ENCODE measurements at regions not wholly inside any gene's neighbourhood (a gene's known extent, or its start where the extent isn't known, plus 50 kb on each side); places are given as distances from the start of the nearest gene placed in this dataset.

DNA sequence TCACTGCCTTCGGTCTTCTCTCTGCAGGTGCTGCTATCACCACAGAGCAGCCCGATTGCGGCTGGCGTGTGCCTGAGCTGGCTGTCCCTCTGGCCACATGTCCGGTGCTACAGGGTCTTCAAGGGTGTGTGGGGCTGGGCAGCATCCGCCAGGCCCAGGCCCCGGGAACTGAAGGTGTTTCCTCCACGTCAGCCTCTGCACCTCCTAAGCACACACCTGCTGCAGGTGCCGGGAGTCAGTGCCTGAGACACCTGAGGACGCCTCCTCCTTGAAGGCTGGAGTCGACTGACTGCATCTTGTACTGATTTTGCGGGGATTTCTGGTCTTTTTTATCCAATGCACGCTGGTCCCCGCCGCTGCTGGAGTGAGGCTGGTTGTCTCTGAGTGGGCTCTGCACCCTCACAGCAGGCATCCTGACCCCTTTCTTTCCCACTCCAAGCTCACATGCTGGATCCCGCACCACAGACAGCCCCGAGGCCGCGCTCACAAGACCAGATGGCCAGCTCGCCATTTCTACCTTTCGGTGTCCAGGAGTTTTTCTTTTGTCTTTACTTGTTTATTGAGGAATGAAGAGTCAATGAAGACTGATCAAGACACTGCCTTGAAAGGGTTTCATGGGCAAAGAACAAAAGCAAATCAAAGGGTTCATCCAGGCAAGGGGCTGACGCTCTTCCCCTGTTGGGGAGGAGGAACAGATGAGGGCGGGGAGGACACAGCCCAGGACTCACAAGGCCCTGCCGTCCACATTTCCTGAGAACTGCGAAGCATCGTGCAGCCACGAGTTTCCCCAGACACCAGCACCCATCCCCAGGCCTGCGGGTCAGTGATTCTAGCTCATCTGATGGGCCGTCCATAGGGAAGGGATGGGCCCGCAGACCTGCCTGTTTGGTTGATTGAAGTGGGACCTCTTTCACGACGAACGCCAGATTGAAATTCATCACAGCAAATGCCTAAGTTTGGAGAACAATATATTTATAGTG is 203.8 kb upstream of the SOX1 start:
- H3K27ac ChIP-seq (ENCODE audit: low read length): no peak overlapping the region
- H3K4me1 ChIP-seq (ENCODE audit: control insufficient read depth, insufficient read depth, low read length): no peaks in the 10 kb centered on the region
- no peaks in the 10 kb centered on the region for H3K9me3 ChIP-seq (ENCODE audit: control insufficient read depth in 2 of 2, low read length in 2 of 2)
- H3K27me3 ChIP-seq (ENCODE audit: control insufficient read depth in 1 of 2, insufficient read depth in 2 of 2, low read length in 2 of 2): no peaks in the 10 kb centered on the region
- H3K9ac ChIP-seq (ENCODE audit: low read length in 2 of 2): no peak overlapping the region
- H3K36me3 ChIP-seq (ENCODE audit: control insufficient read depth in 2 of 2, insufficient read depth in 2 of 2, low read length in 2 of 2): no peaks in the 10 kb centered on the region
- H3K4me3 ChIP-seq (ENCODE audit: low read length in 2 of 2): no peak overlapping the region

DNA sequence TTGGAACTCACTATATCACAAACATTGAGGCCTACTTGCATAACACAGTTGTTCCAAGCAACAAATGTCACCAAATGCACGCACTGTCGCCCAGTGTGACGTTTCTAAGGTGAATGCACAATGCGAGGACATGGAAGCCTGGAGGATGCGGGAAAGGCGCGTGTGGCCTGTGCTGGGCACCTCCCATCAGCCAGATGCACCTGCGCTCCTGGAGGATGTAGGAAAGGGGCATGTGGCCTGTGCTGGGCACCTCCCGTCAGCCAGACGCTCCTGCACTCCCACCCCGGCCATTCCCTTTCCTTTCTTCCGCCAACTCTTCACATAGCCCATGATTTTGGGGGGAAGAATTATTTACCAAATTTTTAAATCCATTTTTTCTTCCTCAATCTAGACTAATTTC is 202.4 kb upstream of the SOX1 start:
- Histone ChIP-seq H3K36me3 (ENCODE audit: control insufficient read depth in 2 of 2, insufficient read depth in 2 of 2, low read length in 2 of 2) (no peaks in the 10 kb centered on the region), H3K4me1 (ENCODE audit: control insufficient read depth, insufficient read depth, low read length) (no peaks in the 10 kb centered on the region), H3K27ac (ENCODE audit: low read length) (no peak overlapping the region), H3K4me3 (ENCODE audit: low read length in 2 of 2) (no peak overlapping the region), H3K27me3 (ENCODE audit: control insufficient read depth in 1 of 2, insufficient read depth in 2 of 2, low read length in 2 of 2) (no peaks in the 10 kb centered on the region), H3K9me3 (ENCODE audit: control insufficient read depth in 2 of 2, low read length in 2 of 2) (no peaks in the 10 kb centered on the region), H3K9ac (ENCODE audit: low read length in 2 of 2) (no peak overlapping the region)

DNA sequence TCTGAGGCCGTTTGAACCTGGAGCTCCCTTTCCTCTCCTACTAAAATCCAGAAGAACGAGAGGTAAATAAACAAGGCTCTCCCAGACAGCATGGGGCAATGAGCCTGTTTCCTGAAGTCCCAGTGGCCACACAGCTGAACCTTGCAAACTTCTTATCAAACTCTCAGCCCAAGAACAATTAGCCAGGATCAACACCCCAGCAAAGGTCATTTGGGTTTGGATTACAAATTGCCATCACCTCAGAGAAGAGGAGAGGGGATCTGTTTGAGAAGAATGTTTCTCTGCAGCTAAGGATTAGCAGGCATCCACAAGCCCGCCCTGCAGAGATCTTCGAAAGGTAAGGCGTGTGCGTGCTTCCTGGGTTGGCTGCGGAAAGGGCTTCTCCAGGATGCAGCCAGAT is 201.9 kb upstream of the SOX1 start:
- Histone ChIP-seq H3K9ac (ENCODE audit: low read length in 2 of 2) (no peak overlapping the region), H3K27me3 (ENCODE audit: control insufficient read depth in 1 of 2, insufficient read depth in 2 of 2, low read length in 2 of 2) (no peaks in the 10 kb centered on the region), H3K9me3 (ENCODE audit: control insufficient read depth in 2 of 2, low read length in 2 of 2) (no peaks in the 10 kb centered on the region), H3K4me1 (ENCODE audit: control insufficient read depth, insufficient read depth, low read length) (no peaks in the 10 kb centered on the region), H3K36me3 (ENCODE audit: control insufficient read depth in 2 of 2, insufficient read depth in 2 of 2, low read length in 2 of 2) (no peaks in the 10 kb centered on the region), H3K4me3 (ENCODE audit: low read length in 2 of 2) (no peak overlapping the region), H3K27ac (ENCODE audit: low read length) (no peak overlapping the region)

DNA sequence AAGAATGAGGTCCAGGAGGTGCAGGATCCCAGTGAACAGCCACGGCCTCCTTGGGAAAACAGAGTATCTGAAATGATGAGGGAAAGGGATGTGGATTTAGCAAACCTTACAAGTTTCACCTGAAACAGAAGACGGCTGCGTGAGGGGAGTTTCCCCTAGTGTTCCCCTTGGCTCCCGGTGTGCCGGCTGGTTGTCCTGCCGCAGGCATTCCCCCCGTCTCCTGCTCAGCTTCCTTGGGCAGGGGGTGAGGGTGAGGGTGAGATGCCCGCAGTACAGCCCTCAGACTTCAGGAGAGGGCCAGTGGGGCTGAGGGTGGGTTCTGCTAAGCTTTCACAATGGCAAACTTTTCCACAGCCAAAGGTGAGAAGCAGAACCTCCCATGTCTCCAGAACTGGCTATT is 201.1 kb upstream of the SOX1 start:
- H3K27ac ChIP-seq (ENCODE audit: low read length): no peak overlapping the region
- H3K27me3 ChIP-seq (ENCODE audit: control insufficient read depth in 1 of 2, insufficient read depth in 2 of 2, low read length in 2 of 2): no peaks in the 10 kb centered on the region
- no peaks in the 10 kb centered on the region for H3K9me3 ChIP-seq (ENCODE audit: control insufficient read depth in 2 of 2, low read length in 2 of 2)
- H3K9ac ChIP-seq (ENCODE audit: low read length in 2 of 2): no peak overlapping the region
- H3K4me3 ChIP-seq (ENCODE audit: low read length in 2 of 2): no peak overlapping the region
- H3K36me3 ChIP-seq (ENCODE audit: control insufficient read depth in 2 of 2, insufficient read depth in 2 of 2, low read length in 2 of 2): no peaks in the 10 kb centered on the region
- no peaks in the 10 kb centered on the region for H3K4me1 ChIP-seq (ENCODE audit: control insufficient read depth, insufficient read depth, low read length)

DNA sequence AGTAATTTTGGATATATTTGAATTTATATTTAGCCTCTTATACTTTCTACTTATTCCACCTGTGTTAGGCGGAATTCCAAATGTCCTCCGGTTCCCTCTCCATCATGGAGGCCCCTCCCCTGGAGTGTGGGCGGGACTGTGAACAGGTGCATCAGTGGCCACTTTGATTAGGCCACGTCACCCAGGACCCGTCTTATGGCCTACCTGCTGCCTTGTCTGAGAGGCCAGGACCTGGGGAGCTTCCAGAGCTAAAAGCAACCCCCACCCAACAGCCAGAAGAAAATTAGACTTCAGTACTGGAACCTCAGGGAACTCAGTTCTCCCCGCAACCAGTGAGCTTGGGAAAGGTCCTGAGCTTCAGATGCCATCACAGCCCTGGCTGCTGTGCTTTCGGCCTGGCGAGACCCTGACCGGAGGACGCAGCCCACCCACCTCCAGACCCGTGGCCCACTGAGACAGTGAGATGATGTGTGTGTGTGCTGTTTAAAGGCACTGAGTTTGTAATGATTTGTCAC is 200.2 kb upstream of the SOX1 start:
- Histone ChIP-seq H3K4me1 (ENCODE audit: control insufficient read depth, insufficient read depth, low read length) (no peaks in the 10 kb centered on the region), H3K4me3 (ENCODE audit: low read length in 2 of 2) (no peak overlapping the region), H3K9ac (ENCODE audit: low read length in 2 of 2) (no peak overlapping the region), H3K27ac (ENCODE audit: low read length) (no peak overlapping the region), H3K36me3 (ENCODE audit: control insufficient read depth in 2 of 2, insufficient read depth in 2 of 2, low read length in 2 of 2) (no peaks in the 10 kb centered on the region), H3K9me3 (ENCODE audit: control insufficient read depth in 2 of 2, low read length in 2 of 2) (no peaks in the 10 kb centered on the region), H3K27me3 (ENCODE audit: control insufficient read depth in 1 of 2, insufficient read depth in 2 of 2, low read length in 2 of 2) (no peaks in the 10 kb centered on the region)

DNA sequence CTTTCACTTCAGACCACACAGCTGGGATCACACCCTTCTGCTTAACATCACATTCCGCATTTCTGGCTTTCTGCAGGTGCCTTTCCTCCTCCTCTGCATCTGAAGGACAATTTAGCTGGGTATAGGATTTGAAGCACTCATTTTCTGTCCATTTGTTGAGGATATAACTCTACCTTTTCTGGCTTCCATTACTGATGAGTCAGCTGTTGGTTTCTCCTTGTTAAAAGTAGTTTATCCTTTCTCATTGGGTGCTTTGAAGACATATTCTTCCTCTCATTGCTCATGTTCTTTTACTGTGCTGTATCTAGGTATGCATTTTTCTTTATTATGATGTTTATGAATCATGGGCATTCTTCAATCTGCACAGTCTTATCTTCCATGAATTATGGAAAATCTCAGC is 199.3 kb upstream of the SOX1 start:
- Histone ChIP-seq H3K27me3 (ENCODE audit: control insufficient read depth in 1 of 2, insufficient read depth in 2 of 2, low read length in 2 of 2) (peaks cover 0 to under 1% of the 10 kb centered on the region in 2 donors), H3K9me3 (ENCODE audit: control insufficient read depth in 2 of 2, low read length in 2 of 2) (no peaks in the 10 kb centered on the region), H3K9ac (ENCODE audit: low read length in 2 of 2) (no peak overlapping the region), H3K4me1 (ENCODE audit: control insufficient read depth, insufficient read depth, low read length) (no peaks in the 10 kb centered on the region), H3K36me3 (ENCODE audit: control insufficient read depth in 2 of 2, insufficient read depth in 2 of 2, low read length in 2 of 2) (no peaks in the 10 kb centered on the region), H3K27ac (ENCODE audit: low read length) (no peak overlapping the region), H3K4me3 (ENCODE audit: low read length in 2 of 2) (no peak overlapping the region)

DNA sequence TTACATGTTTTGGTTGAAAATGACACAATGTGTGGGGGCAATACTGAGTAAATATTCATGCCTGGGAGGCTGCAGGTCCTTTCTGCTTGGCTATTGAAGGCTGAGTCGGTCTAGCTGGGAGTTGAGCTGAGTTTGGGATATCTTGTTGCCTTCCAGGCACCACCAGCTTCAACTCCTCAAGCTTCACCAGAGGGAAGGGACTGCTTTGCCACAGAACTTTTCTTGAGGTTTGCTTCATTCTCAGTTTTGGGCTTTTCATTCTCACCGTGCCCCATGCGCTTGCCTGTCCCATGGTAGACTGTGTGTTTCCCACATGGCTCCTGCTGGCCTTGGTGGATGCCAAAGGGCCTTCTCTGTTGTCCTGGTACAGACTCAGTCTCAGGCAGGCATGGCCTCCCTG is 198.2 kb upstream of the SOX1 start:
- Histone ChIP-seq H3K36me3 (ENCODE audit: control insufficient read depth in 2 of 2, insufficient read depth in 2 of 2, low read length in 2 of 2) (no peaks in the 10 kb centered on the region), H3K27me3 (ENCODE audit: control insufficient read depth in 1 of 2, insufficient read depth in 2 of 2, low read length in 2 of 2) (peaks cover 0 to 5% of the 10 kb centered on the region in 2 donors), H3K4me3 (ENCODE audit: low read length in 2 of 2) (no peak overlapping the region), H3K4me1 (ENCODE audit: control insufficient read depth, insufficient read depth, low read length) (no peaks in the 10 kb centered on the region), H3K9ac (ENCODE audit: low read length in 2 of 2) (no peak overlapping the region), H3K27ac (ENCODE audit: low read length) (no peak overlapping the region), H3K9me3 (ENCODE audit: control insufficient read depth in 2 of 2, low read length in 2 of 2) (no peaks in the 10 kb centered on the region)

DNA sequence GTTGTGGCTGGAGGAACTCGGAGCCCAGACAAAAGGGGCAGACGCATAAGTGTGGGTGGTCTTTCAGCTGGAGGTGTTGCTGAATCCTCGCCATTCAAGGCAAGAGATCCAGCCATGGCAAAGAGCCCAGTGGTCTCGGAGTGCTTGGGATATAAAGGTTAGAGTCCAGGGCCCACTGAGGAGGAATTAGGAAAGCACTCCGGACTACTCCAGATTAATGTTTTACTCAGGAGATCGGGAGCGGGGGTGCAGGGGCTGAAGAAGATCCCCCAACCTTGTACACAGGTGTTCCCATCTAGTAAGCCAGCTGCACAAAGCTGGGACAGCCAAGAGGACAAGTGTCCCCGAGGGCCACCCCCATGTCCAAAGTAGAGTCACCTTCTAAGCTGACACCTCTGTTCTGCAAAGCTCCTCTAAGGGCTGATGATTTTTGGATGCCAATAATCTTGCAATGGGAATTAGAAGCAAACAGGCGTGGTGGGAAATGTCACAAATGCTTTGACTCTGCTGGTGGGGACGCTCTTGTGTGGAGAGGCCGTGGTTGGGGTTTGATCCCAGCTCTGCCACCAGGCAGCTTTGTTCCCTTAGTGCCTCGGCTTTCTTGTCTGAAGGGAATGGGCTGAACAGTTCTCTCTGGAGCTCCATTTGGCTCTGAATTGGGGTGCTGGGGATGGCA is 194.3 kb upstream of the SOX1 start:
- Histone ChIP-seq H3K9ac (ENCODE audit: low read length in 2 of 2) (no peak overlapping the region), H3K9me3 (ENCODE audit: control insufficient read depth in 2 of 2, low read length in 2 of 2) (no peaks in the 10 kb centered on the region), H3K27ac (ENCODE audit: low read length) (no peak overlapping the region), H3K27me3 (ENCODE audit: control insufficient read depth in 1 of 2, insufficient read depth in 2 of 2, low read length in 2 of 2) (peaks cover 0 to 7% of the 10 kb centered on the region in 2 donors), H3K4me1 (ENCODE audit: control insufficient read depth, insufficient read depth, low read length) (no peaks in the 10 kb centered on the region), H3K4me3 (ENCODE audit: low read length in 2 of 2) (no peak overlapping the region), H3K36me3 (ENCODE audit: control insufficient read depth in 2 of 2, insufficient read depth in 2 of 2, low read length in 2 of 2) (no peaks in the 10 kb centered on the region)

DNA sequence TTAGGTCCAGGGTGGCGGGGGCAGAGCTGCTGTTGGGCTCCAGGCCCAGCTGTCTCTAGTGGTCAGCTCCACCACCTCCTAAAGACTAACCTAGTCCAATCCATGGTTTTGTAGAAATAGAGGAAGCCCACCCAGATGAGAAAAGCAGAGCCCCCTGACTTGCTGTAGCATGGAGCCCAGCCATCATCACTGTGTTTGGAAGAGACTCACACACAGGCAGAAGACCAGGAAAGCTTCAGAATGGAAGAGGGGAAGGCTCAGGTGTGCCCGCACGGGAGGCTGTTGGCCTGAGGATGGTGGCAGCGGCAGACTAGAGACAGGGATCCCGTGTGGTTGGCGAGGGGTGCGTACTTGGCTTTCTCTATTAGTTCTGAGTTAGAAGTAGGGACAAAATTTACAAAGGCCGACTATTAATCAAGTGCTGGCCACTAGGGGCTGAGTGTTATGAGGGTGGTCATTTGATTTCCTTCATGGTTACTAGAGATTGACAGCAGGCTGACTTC is 193.2 kb upstream of the SOX1 start:
- Histone ChIP-seq H3K9ac (ENCODE audit: low read length in 2 of 2) (no peak overlapping the region), H3K36me3 (ENCODE audit: control insufficient read depth in 2 of 2, insufficient read depth in 2 of 2, low read length in 2 of 2) (no peaks in the 10 kb centered on the region), H3K9me3 (ENCODE audit: control insufficient read depth in 2 of 2, low read length in 2 of 2) (no peaks in the 10 kb centered on the region), H3K27ac (ENCODE audit: low read length) (no peak overlapping the region), H3K27me3 (ENCODE audit: control insufficient read depth in 1 of 2, insufficient read depth in 2 of 2, low read length in 2 of 2) (peaks cover 0 to 7% of the 10 kb centered on the region in 2 donors), H3K4me3 (ENCODE audit: low read length in 2 of 2) (no peak overlapping the region), H3K4me1 (ENCODE audit: control insufficient read depth, insufficient read depth, low read length) (no peaks in the 10 kb centered on the region)

DNA sequence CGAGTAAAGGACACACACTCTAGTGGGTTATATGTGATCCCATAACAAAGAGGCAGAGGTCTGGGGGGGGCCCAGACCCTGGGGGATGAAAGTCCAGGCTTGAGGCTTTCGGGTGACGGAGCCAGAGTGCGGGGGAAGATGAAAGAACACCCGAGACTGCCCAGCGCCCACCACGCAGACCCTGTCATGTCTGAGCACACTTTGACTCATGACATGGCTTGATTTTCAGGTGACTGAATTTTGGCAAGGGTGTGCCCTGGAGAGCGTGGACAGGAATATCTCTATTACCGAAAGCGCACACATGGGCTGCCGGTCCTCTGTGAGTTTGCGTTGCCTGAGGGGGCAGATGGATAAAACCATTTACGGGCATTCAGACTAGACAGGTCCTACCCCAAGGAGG is 192.0 kb upstream of the SOX1 start:
- no peak overlapping the region for H3K4me3 ChIP-seq (ENCODE audit: low read length in 2 of 2)
- no peaks in the 10 kb centered on the region for H3K4me1 ChIP-seq (ENCODE audit: control insufficient read depth, insufficient read depth, low read length)
- H3K36me3 ChIP-seq (ENCODE audit: control insufficient read depth in 2 of 2, insufficient read depth in 2 of 2, low read length in 2 of 2): no peaks in the 10 kb centered on the region
- H3K27me3 ChIP-seq (ENCODE audit: control insufficient read depth in 1 of 2, insufficient read depth in 2 of 2, low read length in 2 of 2): peaks cover 0 to 7% of the 10 kb centered on the region in 2 donors
- no peaks in the 10 kb centered on the region for H3K9me3 ChIP-seq (ENCODE audit: control insufficient read depth in 2 of 2, low read length in 2 of 2)
- H3K27ac ChIP-seq (ENCODE audit: low read length): no peak overlapping the region
- no peak overlapping the region for H3K9ac ChIP-seq (ENCODE audit: low read length in 2 of 2)
